Hepatocyte (in vitro differentiated cells): ENCODE measurements at regions not wholly inside any gene's neighbourhood (a gene's known extent, or its start where the extent isn't known, plus 50 kb on each side); places are given as distances from the start of the nearest gene placed in this dataset.

ENCODE experiments used
- EZH2 ChIP-seq: fragments of 200-600 bp; sonication (generic); IDR thresholded peaks from 2 replicates; pipeline ENCODE4 v1.6.1; 2016; ENCODE audit warnings: antibody characterized with exemption, mild to moderate bottlenecking, borderline replicate concordance
- TF ChIP-seq, protein P1 (sequence below): fragments of 200-600 bp; sonication (generic); IDR thresholded peaks from 2 replicates; pipeline ENCODE4 v1.5.1; 2016; ENCODE audit warnings: antibody characterized with exemption, mild to moderate bottlenecking; ENCODE audit not compliant: poor library complexity

DNA sequence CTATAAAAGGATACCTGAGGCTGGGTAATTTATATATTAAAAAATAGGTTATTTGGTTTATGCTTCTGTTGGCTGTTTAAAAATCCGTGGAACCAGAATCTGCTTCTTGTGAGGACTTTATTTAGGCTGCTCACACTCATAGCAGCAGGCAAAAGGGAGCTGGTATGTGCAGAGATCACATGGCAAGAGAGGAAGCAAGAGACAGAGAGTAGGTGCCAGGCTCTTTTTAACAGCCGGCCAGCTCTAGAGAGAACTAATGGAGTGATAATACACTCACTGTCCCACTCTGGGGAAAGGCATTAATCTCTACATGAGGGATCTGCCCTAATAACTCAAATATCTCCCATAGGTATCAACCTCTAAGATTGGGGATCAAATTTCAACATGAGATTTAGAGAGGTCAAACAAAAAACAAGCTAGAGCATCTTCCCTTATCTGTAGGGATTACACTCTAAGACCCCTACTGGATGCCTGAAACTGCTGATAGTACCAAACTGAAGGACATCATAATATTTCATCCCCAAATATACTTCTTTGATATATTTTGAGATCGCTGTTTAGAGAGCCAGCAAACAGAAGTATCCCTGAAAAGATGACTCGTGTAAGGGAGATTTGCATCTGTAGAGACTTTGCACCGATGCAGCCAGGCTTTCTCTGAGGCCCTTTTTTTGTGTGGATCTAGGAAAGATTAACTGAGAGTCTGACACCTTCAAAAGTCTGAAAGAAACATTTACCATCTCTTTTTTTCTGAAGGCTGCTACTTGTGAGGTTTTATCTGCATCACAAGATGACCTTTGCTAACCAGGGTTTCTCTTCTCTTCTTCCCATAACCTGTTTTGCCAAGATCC is 717.0 kb upstream of the MBL2 start:
- TF ChIP-seq, protein P1, sequence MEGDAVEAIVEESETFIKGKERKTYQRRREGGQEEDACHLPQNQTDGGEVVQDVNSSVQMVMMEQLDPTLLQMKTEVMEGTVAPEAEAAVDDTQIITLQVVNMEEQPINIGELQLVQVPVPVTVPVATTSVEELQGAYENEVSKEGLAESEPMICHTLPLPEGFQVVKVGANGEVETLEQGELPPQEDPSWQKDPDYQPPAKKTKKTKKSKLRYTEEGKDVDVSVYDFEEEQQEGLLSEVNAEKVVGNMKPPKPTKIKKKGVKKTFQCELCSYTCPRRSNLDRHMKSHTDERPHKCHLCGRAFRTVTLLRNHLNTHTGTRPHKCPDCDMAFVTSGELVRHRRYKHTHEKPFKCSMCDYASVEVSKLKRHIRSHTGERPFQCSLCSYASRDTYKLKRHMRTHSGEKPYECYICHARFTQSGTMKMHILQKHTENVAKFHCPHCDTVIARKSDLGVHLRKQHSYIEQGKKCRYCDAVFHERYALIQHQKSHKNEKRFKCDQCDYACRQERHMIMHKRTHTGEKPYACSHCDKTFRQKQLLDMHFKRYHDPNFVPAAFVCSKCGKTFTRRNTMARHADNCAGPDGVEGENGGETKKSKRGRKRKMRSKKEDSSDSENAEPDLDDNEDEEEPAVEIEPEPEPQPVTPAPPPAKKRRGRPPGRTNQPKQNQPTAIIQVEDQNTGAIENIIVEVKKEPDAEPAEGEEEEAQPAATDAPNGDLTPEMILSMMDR, result no peak
- TF ChIP-seq EZH2, result no peak
